ENCODE measurements at regions not wholly inside any gene's neighbourhood (a gene's known extent, or its start where the extent isn't known, plus 50 kb on each side); places are given as distances from the start of the nearest gene placed in this dataset.

DNA sequence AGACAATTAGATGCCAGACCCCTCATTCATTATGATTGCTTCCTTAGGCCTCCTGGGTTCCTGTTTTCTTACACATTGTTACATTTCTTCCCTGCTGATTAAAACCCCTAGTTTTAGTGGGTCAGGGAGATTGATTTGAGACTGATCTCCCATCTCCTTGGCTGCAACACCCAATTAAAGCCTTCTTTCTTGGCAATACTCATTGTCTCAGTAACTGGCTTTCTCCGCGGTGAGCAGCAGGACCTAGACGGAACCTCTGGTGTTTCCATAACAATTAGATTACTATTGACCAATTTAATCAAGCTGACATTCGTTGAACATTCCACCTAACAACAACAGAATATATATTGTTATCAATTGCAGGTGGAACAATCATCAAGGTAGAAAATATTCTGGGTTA lies 1676.4 kb upstream of the SLC39A10 start:
- no peak overlapping the region for H3K27ac Mint-ChIP-seq
- no peaks in the 10 kb centered on the region for H3K79me2 ChIP-seq (ENCODE audit: insufficient read depth, low read length)

DNA sequence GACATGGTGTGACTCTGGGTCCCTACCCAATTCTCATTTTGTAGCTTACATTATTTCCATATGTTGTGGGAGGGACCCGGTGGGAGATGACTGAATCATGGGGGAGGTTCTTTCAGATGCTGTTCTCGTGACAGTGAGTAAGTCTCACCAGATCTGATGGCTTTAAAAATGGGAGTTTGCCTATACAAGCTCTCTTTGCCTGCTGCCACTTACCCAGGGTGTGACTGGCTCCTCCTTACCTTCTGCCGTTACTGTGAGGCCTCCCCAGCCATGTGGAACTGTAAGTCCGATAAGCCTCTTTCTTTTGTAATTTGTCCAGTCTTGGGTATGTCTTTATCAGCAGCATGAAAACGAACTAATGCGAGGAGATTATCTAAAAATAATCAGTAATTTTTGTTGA lies 1683.2 kb upstream of the SLC39A10 start:
- TF ChIP-seq, protein P1, sequence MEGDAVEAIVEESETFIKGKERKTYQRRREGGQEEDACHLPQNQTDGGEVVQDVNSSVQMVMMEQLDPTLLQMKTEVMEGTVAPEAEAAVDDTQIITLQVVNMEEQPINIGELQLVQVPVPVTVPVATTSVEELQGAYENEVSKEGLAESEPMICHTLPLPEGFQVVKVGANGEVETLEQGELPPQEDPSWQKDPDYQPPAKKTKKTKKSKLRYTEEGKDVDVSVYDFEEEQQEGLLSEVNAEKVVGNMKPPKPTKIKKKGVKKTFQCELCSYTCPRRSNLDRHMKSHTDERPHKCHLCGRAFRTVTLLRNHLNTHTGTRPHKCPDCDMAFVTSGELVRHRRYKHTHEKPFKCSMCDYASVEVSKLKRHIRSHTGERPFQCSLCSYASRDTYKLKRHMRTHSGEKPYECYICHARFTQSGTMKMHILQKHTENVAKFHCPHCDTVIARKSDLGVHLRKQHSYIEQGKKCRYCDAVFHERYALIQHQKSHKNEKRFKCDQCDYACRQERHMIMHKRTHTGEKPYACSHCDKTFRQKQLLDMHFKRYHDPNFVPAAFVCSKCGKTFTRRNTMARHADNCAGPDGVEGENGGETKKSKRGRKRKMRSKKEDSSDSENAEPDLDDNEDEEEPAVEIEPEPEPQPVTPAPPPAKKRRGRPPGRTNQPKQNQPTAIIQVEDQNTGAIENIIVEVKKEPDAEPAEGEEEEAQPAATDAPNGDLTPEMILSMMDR (IDR thresholded peaks at IDR 0.05) = no peak
- Mint-ChIP-seq H3K4me3 (no peak overlapping the region), H3K9me3 (peaks cover 0 to 10% (median 4%) of the 10 kb centered on the region in 7 donors), H3K27me3 (ENCODE audit: low read depth in 3 of 3) (no peaks in the 10 kb centered on the region), H3K36me3 (no peaks in the 10 kb centered on the region), H3K4me1 (no peaks in the 10 kb centered on the region), H3K27ac (no peak overlapping the region)
- no peaks in the 10 kb centered on the region for H3K79me2 ChIP-seq (ENCODE audit: insufficient read depth, low read length)
- no peak for DNase-seq
- H3K9me3 ChIP-seq (replicated peaks in 1 of 2; ENCODE audit: control insufficient read depth in 1 of 2, insufficient read depth in 1 of 2, low read length in 2 of 2) = peaks cover 0 to 3% of the 10 kb centered on the region in 2 donors
- no peaks in the 10 kb centered on the region for H3K4me1 ChIP-seq (ENCODE audit: control insufficient read depth in 1 of 2, insufficient read depth in 2 of 2, low read length in 2 of 2)
- no peak overlapping the region for H2AFZ ChIP-seq (ENCODE audit: insufficient read depth, low read depth, low read length, poor library complexity, severe bottlenecking)
- H3K27ac ChIP-seq (ENCODE audit: low read depth in 1 of 2, low read length in 2 of 2) = no peak overlapping the region
- H3K9ac ChIP-seq (ENCODE audit: insufficient read depth, low read length, poor library complexity, severe bottlenecking) = no peak overlapping the region
- H4K20me1 ChIP-seq (ENCODE audit: insufficient read depth, low read length) = no peaks in the 10 kb centered on the region
- no peaks in the 10 kb centered on the region for H3K36me3 ChIP-seq (replicated peaks in 1 of 2; ENCODE audit: control insufficient read depth in 1 of 2, insufficient read depth in 2 of 2, low read length in 2 of 2)
- intact Hi-C loops (cut with micrococcal nuclease) = no loop called here
- H3K27me3 ChIP-seq (ENCODE audit: control insufficient read depth in 2 of 2, insufficient read depth in 2 of 2, low read length in 2 of 2) = no peaks in the 10 kb centered on the region
- 80% methylated on average over 1 of the region's 6 CpGs for WGBS (ENCODE audit: insufficient coverage)
- no peak overlapping the region for H3K4me3 ChIP-seq (replicated peaks in 1 of 3; ENCODE audit: low read depth in 2 of 3, low read length in 3 of 3)
- H3K4me2 ChIP-seq (replicated peaks; ENCODE audit: extremely low read depth, low read length, poor library complexity, severe bottlenecking) = no peak overlapping the region

More for the DNA sequence above, 1676.4 kb upstream of the SLC39A10 start:
- Histone ChIP-seq H2AFZ (ENCODE audit: insufficient read depth, low read depth, low read length, poor library complexity, severe bottlenecking) (no peak overlapping the region), H3K9me3 (replicated peaks in 1 of 2; ENCODE audit: control insufficient read depth in 1 of 2, insufficient read depth in 1 of 2, low read length in 2 of 2) (peaks cover 0 to 3% of the 10 kb centered on the region in 2 donors), H3K27me3 (ENCODE audit: control insufficient read depth in 2 of 2, insufficient read depth in 2 of 2, low read length in 2 of 2) (no peaks in the 10 kb centered on the region), H3K4me3 (replicated peaks in 1 of 3; ENCODE audit: low read depth in 2 of 3, low read length in 3 of 3) (no peak overlapping the region), H4K20me1 (ENCODE audit: insufficient read depth, low read length) (no peaks in the 10 kb centered on the region), H3K9ac (ENCODE audit: insufficient read depth, low read length, poor library complexity, severe bottlenecking) (no peak overlapping the region), H3K27ac (ENCODE audit: low read depth in 1 of 2, low read length in 2 of 2) (no peak overlapping the region), H3K4me1 (ENCODE audit: control insufficient read depth in 1 of 2, insufficient read depth in 2 of 2, low read length in 2 of 2) (no peaks in the 10 kb centered on the region), H3K4me2 (replicated peaks; ENCODE audit: extremely low read depth, low read length, poor library complexity, severe bottlenecking) (no peak overlapping the region), H3K36me3 (replicated peaks in 1 of 2; ENCODE audit: control insufficient read depth in 1 of 2, insufficient read depth in 2 of 2, low read length in 2 of 2) (no peaks in the 10 kb centered on the region)
- Mint-ChIP-seq H3K4me3 (no peak overlapping the region), H3K4me1 (no peaks in the 10 kb centered on the region), H3K9me3 (peaks cover 0 to 8% (median 2%) of the 10 kb centered on the region in 7 donors), H3K36me3 (no peaks in the 10 kb centered on the region), H3K27me3 (ENCODE audit: low read depth in 3 of 3) (no peaks in the 10 kb centered on the region)
- no peak for DNase-seq
- TF ChIP-seq, protein P1 (IDR thresholded peaks at IDR 0.05) = no peak
- intact Hi-C loops (cut with micrococcal nuclease) = no loop called here
- WGBS (ENCODE audit: insufficient coverage) = no CpG with 5 or more reads among the region's 4 CpGs

Measured in CD14-positive monocyte (primary cell).